ENCODE measurements at regions not wholly inside any gene's neighbourhood (a gene's known extent, or its start where the extent isn't known, plus 50 kb on each side); places are given as distances from the start of the nearest gene placed in this dataset.

GRCh38 chr19:28943651-28944050 lies 269.3 kb downstream of the UQCRFS1 start:
- no peak for TF ChIP-seq POLR2A (IDR thresholded peaks at IDR 0.05; ENCODE audit: low read depth, low read length)
- no peak for TF ChIP-seq POLR2AphosphoS5 (IDR thresholded peaks at IDR 0.05; ENCODE audit: low read depth, low read length)
- TF ChIP-seq TAF1 (IDR thresholded peaks at IDR 0.05; ENCODE audit: low read depth, low read length), result no peak
- TF ChIP-seq PAX5 (IDR thresholded peaks at IDR 0.05; ENCODE audit: insufficient read depth, low read length, severe bottlenecking), result no peak

Measured in GM12891 (cell line).